ENCODE measurements at regions not wholly inside any gene's neighbourhood (a gene's known extent, or its start where the extent isn't known, plus 50 kb on each side); places are given as distances from the start of the nearest gene placed in this dataset.

DNA sequence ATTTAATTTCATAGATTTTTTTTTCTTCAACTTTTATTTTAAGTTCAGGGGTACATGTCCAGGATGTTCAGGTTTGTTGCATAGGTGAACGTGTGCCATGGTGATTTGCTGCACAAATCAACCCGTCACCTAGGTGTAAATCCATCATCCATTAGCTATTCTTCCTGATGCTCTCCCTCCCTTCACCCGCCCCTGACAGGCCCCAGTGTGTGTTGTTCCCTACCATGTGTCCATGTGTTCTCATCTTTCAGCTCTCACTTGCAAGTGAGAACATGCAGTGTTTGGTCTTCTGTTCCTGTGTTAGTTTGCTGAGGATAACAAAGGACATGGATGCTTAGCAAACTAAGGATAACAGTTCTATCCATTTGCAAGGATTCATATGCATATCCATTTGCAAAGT is 209.1 kb upstream of the ADCY2 start:
- TF ChIP-seq BHLHE40 (IDR thresholded peaks at IDR 0.05; ENCODE audit: borderline replicate concordance) (no peak), ELF4 (IDR thresholded peaks at IDR 0.05) (no peak), SP1 (IDR thresholded peaks at IDR 0.05) (no peak), FOXK2 (IDR thresholded peaks at IDR 0.05) (no peak), SUZ12 (IDR thresholded peaks at IDR 0.05) (no peak), FOXM1 (IDR thresholded peaks at IDR 0.05; ENCODE audit: borderline replicate concordance) (no peak), LEF1 (IDR thresholded peaks at IDR 0.05; ENCODE audit: borderline replicate concordance) (no peak)

All from HEK293T (cell line).